Body of pancreas (tissue), 4 donors: ENCODE measurements at regions not wholly inside any gene's neighbourhood (a gene's known extent, or its start where the extent isn't known, plus 50 kb on each side); places are given as distances from the start of the nearest gene placed in this dataset.
A peak's percentile ranks its signal among the peaks of the same experiment; 100 is the strongest.

Experiments
- ATAC-seq: fragments of 150-250 bp; one replicate; pipeline ENCODE4 v1.9.1; 2016
- DNase-seq, 4 donors: peaks; one replicate each; pipeline ENCODE4 v3.0.0-alpha.2; 2019
- H3K27ac ChIP-seq, 4 donors: fragments of 200-600 bp; sonication (generic); 1 replicate in 3 of 4; 2 replicates in 1 of 4; pipeline versions ENCODE4 v1.5.1 to v1.6.1; 2016 to 2019; ENCODE audit warnings: mild to moderate bottlenecking in 1 of 4, mixed read lengths in 1 of 4, moderate library complexity in 1 of 4
- H3K27me3 ChIP-seq, 2 donors: fragments of 200-600 bp; sonication (generic); one replicate each; pipeline ENCODE4 v1.6.0; 2016; ENCODE audit warnings: mild to moderate bottlenecking in 1 of 2
- H3K36me3 ChIP-seq, 2 donors: fragments of 200-600 bp; sonication (generic); replicated peaks in 1 of 2; 2 replicates each; pipeline ENCODE4 v1.5.1; 2016; ENCODE audit warnings: low read depth in 2 of 2; ENCODE audit not compliant: insufficient read depth in 1 of 2
- H3K4me1 ChIP-seq: fragments of 200-600 bp; sonication (generic); one replicate; pipeline ENCODE4 v1.6.0; 2016
- H3K4me3 ChIP-seq, 2 donors: fragments of 200-600 bp; sonication (generic); 1 replicate in 1 of 2; 2 replicates in 1 of 2; pipeline ENCODE4 v1.5.1; 2016 to 2019
- H3K9me3 ChIP-seq, 3 donors: fragments of 200-600 bp; sonication (generic); 1 replicate in 2 of 3; 2 replicates in 1 of 3; pipeline ENCODE4 v1.5.1; 2016
- POLR2A ChIP-seq, 3 donors: fragments of 450-650 bp; IDR thresholded peaks; one replicate each; pipeline ENCODE4 v1.6.1; 2016; ENCODE audit warnings: antibody characterized with exemption in 3 of 3, mild to moderate bottlenecking in 2 of 3
- WGBS, 2 donors: methylation state at CpG; one replicate each; pipeline ENCODE4 v1.1.5; 2017; 5-methylcytosine and 5-hydroxymethylcytosine counted together
- intact Hi-C: fragments of 100-400 bp; cut with DNase I; formaldehyde crosslinking; loops from one replicate; pipeline ENCODE4 v1.15.1; 2023
- TF ChIP-seq, protein P1 (sequence below), 7 experiments: fragments of 450-650 bp in 4 of 7; fragments of 200-600 bp in 3 of 7; sonication (generic) in 3 of 7; IDR thresholded peaks; one replicate each; pipeline ENCODE4 v1.5.1; 2016 to 2019; ENCODE audit warnings: antibody characterized with exemption in 7 of 7

DNA sequence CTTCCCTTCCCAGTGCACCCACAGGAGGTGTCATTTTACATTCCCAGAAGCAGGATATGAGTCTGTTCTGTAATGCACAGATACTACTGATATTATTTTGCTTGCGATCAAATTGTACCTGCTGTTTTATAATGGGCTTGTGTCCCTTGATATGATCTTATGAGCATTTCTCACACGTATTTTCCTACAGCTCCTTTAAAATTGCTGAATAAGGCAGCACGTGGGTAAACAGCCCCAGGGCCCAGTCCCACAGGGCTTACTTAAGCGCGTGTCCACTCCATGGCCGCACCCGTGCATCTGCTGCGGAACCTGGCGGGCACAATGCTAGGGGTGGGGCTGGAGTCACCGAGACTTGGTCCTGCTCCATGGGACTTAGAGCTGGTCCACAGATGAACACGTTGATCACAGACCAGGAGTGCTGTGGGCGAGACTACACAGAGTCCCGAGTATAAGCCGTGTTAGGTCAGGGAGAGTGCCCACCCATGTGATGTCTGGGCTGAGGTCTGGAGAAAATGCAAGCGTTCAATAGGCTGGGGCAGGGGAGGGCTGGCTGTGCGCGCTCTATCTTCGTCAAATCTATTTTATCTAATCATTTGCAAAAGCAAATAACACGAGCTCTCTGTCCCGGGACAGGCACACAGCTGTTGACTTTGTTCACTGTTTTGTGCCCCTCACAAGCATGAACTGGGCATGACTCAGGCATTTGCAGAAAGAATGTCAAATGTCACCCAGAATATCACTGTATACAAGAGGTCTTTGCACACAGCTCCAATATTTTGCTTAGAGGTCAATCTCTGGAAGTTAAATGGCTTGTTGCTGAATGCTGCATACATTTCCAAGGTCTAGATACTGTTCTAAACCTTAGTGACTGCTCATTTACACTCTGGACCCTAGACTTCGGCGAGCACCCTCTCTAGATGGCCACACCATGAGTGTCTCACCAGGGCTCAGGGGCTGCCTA lies 119.3 kb downstream of the CRYAA start:
- 38 to 40% methylated on average over 20 to 22 of the region's 22 CpGs for WGBS, 2 donors
- Histone ChIP-seq H3K4me1 (peaks cover 15% of the 10 kb centered on the region), H3K9me3 (no peaks in the 10 kb centered on the region), H3K4me3 (no peak overlapping the region), H3K36me3 (no peaks in the 10 kb centered on the region), H3K27ac (peak overlapping the region in 3 of 4 donors; percentile 46 to 61 (median 53)), H3K27me3 (no peaks in the 10 kb centered on the region)
- ATAC-seq, result peak; percentile 76
- intact Hi-C loops, result no loop called here
- TF ChIP-seq, protein P1, sequence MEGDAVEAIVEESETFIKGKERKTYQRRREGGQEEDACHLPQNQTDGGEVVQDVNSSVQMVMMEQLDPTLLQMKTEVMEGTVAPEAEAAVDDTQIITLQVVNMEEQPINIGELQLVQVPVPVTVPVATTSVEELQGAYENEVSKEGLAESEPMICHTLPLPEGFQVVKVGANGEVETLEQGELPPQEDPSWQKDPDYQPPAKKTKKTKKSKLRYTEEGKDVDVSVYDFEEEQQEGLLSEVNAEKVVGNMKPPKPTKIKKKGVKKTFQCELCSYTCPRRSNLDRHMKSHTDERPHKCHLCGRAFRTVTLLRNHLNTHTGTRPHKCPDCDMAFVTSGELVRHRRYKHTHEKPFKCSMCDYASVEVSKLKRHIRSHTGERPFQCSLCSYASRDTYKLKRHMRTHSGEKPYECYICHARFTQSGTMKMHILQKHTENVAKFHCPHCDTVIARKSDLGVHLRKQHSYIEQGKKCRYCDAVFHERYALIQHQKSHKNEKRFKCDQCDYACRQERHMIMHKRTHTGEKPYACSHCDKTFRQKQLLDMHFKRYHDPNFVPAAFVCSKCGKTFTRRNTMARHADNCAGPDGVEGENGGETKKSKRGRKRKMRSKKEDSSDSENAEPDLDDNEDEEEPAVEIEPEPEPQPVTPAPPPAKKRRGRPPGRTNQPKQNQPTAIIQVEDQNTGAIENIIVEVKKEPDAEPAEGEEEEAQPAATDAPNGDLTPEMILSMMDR (IDR thresholded peaks at IDR 0.05), result no peak
- no peak for TF ChIP-seq POLR2A (IDR thresholded peaks at IDR 0.05)
- peak in 3 of 4 donors; percentile 37 to 53 (median 44) for DNase-seq

DNA sequence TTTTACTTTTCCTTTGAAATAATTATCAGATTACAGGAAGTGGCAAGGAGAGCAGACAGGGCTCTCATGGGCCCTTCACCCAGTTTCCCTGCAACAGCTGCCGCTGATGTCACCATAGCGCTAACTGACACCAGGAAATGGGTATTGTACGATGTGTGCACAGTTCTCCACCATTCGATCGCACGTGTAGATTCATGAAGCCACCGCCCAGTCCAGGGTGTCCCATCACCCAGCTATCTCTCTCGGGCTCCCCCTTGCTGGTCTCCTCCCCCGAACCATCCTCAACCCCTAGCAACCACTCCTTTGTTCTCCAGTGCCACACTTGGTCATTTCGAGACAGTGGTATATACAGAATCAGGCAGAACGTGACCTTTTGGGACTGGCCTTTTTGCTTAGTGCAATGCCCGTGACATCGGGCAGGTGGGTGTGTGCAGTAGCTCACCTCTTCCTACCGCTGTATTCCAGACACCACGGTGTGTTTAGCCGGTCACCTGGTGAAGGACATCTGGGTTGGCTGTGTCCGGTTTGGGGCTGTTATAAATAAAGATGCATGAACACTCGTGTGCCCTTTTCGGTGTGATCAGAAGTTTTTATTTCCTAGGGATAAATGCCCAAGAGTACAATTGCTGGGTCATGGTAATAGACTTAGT lies 118.4 kb downstream of the CRYAA start:
- no peaks in the 10 kb centered on the region for H3K36me3 ChIP-seq
- H3K27ac ChIP-seq, result peak overlapping the region in 2 of 4 donors; percentile 46 to 61
- 90 to 94% methylated on average over 19 of the region's 19 CpGs for WGBS, 2 donors
- H3K4me3 ChIP-seq, result no peak overlapping the region
- DNase-seq, result no peak
- TF ChIP-seq, protein P1 (IDR thresholded peaks at IDR 0.05), result no peak
- no peak for TF ChIP-seq POLR2A (IDR thresholded peaks at IDR 0.05)
- no peak for ATAC-seq
- intact Hi-C loops, result no loop called here
- peaks cover 15% of the 10 kb centered on the region for H3K4me1 ChIP-seq
- no peaks in the 10 kb centered on the region for H3K9me3 ChIP-seq
- no peaks in the 10 kb centered on the region for H3K27me3 ChIP-seq

DNA sequence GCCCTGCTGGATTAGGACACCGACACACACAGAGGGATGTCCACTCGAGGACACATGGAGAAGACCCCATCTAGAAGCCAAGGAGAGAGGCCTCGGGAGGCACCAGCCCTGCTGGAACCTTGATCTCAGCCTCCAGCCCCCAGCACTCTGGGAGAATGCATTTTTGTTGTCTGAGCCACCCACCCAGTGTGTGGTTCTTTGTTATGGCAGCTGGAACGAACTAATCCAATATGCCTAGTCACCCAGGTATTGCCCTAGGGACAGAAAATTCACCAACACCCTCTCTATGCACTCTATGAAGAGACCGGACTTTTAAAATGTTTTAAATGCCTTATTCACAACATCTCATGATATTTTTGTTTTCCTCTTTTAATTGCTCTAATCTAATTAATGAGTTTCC lies 117.4 kb downstream of the CRYAA start:
- Histone ChIP-seq H3K27me3 (no peaks in the 10 kb centered on the region), H3K4me3 (no peak overlapping the region), H3K4me1 (peaks cover 15% of the 10 kb centered on the region), H3K36me3 (no peaks in the 10 kb centered on the region), H3K9me3 (no peaks in the 10 kb centered on the region), H3K27ac (no peak overlapping the region)
- no peak for TF ChIP-seq POLR2A (IDR thresholded peaks at IDR 0.05)
- TF ChIP-seq, protein P1 (IDR thresholded peaks at IDR 0.05), result no peak
- 81 to 88% methylated on average over 4 to 5 of the region's 5 CpGs for WGBS, 2 donors
- DNase-seq, result no peak
- ATAC-seq, result no peak
- intact Hi-C loops, result no loop called here

DNA sequence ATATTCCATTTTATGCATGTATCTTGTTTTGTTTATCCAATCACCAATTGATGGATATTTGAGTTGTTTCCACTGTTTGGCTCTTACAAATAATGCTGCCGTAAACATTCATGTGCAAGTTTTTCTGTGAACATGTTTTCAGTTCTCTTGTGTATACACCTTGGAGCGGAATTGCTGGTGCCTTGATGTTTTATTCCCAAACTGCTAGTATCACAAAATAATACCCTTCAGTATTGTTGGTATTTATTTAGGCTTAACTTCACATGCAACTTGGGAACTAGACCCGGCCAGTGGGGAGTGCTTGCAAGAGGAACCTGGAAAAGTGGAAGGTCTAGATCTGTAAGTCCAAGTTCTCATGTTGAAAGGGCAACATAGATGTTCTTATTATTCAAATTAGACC lies 115.9 kb downstream of the CRYAA start:
- intact Hi-C loops, result no loop called here
- no peaks in the 10 kb centered on the region for H3K9me3 ChIP-seq
- WGBS, 2 donors, result 93 to 98% methylated on average over 3 of the region's 3 CpGs
- no peaks in the 10 kb centered on the region for H3K36me3 ChIP-seq
- no peak overlapping the region for H3K4me3 ChIP-seq
- DNase-seq (no peak), ATAC-seq (no peak)
- H3K27ac ChIP-seq, result no peak overlapping the region
- no peak for TF ChIP-seq POLR2A (IDR thresholded peaks at IDR 0.05)
- TF ChIP-seq, protein P1 (IDR thresholded peaks at IDR 0.05), result no peak
- H3K4me1 ChIP-seq, result peaks cover 15% of the 10 kb centered on the region
- no peaks in the 10 kb centered on the region for H3K27me3 ChIP-seq
